ENCODE measurements at regions not wholly inside any gene's neighbourhood (a gene's known extent, or its start where the extent isn't known, plus 50 kb on each side); places are given as distances from the start of the nearest gene placed in this dataset.

GRCh38 chr18:14031053-14031452 is 101.2 kb downstream of the ZNF519 start:
- Histone ChIP-seq H3K23me2 (ENCODE audit: low read depth, low read length) (peaks cover 4% of the 10 kb centered on the region; the same call in 1 of the 2 replicates), H3K4me2 (ENCODE audit: insufficient read depth in 1 of 2, low read depth in 2 of 2, low read length in 2 of 2) (no peak overlapping the region), H2AFZ (ENCODE audit: low read length) (no peak overlapping the region), H4K20me1 (replicated peaks in 1 of 2; ENCODE audit: control insufficient read depth in 1 of 2, insufficient read depth in 2 of 2, low read length in 2 of 2) (no peaks in the 10 kb centered on the region), H3K23ac (ENCODE audit: insufficient read length) (no peak overlapping the region), H2BK12ac (ENCODE audit: low read depth, low read length) (no peak overlapping the region), H2BK15ac (ENCODE audit: low read length) (no peak overlapping the region), H3K4me1 (replicated peaks in 1 of 4; ENCODE audit: control insufficient read depth in 3 of 4, insufficient read depth in 4 of 4, low read length in 3 of 4) (peaks cover 0 to 6% (median 3%) of the 10 kb centered on the region in 4 experiments; a peak in 4 of 7 replicates), H2BK5ac (ENCODE audit: low read depth, low read length) (no peak overlapping the region), H3K9me3 (ENCODE audit: insufficient read depth in 2 of 2, low read depth in 1 of 2, low read length in 1 of 2) (peaks cover 0 to 6% of the 10 kb centered on the region in 2 experiments; a peak in 1 of 4 replicates), H3K9ac (replicated peaks in 1 of 4; ENCODE audit: extremely low read depth in 1 of 4, low read depth in 3 of 4, low read length in 3 of 4) (no peak overlapping the region), H3K14ac (ENCODE audit: insufficient read length) (no peak overlapping the region), H4K8ac (ENCODE audit: extremely low read depth, insufficient read depth, low read length) (no peak overlapping the region), H3K27me3 (replicated peaks in 1 of 4; ENCODE audit: control insufficient read depth in 3 of 4, extremely low read depth in 1 of 4, insufficient read depth in 3 of 4, low read length in 3 of 4) (no peaks in the 10 kb centered on the region), H3K56ac (replicated peaks; ENCODE audit: insufficient read length, low read depth, low read length) (no peak overlapping the region), H3K27ac (ENCODE audit: low read depth, low read length) (no peak overlapping the region), H3K79me1 (ENCODE audit: low read depth, low read length) (no peaks in the 10 kb centered on the region), H3K4me3 (ENCODE audit: extremely low read depth in 1 of 4, insufficient read depth in 2 of 4, low read depth in 3 of 4, low read length in 4 of 4) (no peak overlapping the region), H3K36me3 (ENCODE audit: control insufficient read depth in 2 of 4, insufficient read depth in 4 of 4, low read length in 3 of 4) (peaks cover 0 to 5% (median 0%) of the 10 kb centered on the region in 4 experiments; a peak in 1 of 8 replicates), H2AK5ac (ENCODE audit: low read depth, low read length) (no peak overlapping the region), H2BK120ac (replicated peaks; ENCODE audit: low read depth, low read length) (no peak overlapping the region), H4K5ac (ENCODE audit: insufficient read length, low read depth, low read length) (no peak overlapping the region), H2BK20ac (ENCODE audit: low read length) (no peak overlapping the region), H3K79me2 (ENCODE audit: control insufficient read depth in 1 of 2, insufficient read depth in 2 of 2, low read length in 2 of 2) (no peaks in the 10 kb centered on the region), H3K18ac (ENCODE audit: extremely low read depth, low read length) (no peak overlapping the region), H3K4ac (replicated peaks; ENCODE audit: insufficient read length, low read depth, low read length) (no peak overlapping the region), H4K91ac (replicated peaks; ENCODE audit: insufficient read length, low read length) (no peak overlapping the region)
- CTCF ChIA-PET (ENCODE audit: partially characterized antibody): no interaction called here
- 91% methylated on average over 7 of the region's 7 CpGs; no CpG with 5 or more reads in 1 of the 2 experiments for WGBS, 2 experiments (ENCODE audit: extremely low coverage in 1 of 2, insufficient coverage in 1 of 2, insufficient read length in 1 of 2, insufficient replicate concordance in 2 of 2, low coverage in 1 of 2, low lambda C conversion rate in 2 of 2, missing lambda C conversion rate in 1 of 2)
- no peak for DNase-seq (ENCODE audit: low read depth in 1 of 2, low spot score in 2 of 2)
- no peak for FAIRE-seq
- POLR2A ChIA-PET (ENCODE audit: partially characterized antibody): no interaction called here
- no peak for TF ChIP-seq TCF12 (IDR thresholded peaks at IDR 0.05; ENCODE audit: low read depth, low read length)
- TF ChIP-seq CREB1 (IDR thresholded peaks at IDR 0.05): no peak
